SU-DHL-6 (cell line): ENCODE measurements at regions not wholly inside any gene's neighbourhood (a gene's known extent, or its start where the extent isn't known, plus 50 kb on each side); places are given as distances from the start of the nearest gene placed in this dataset.
"Not testable (repeated sequence)": the region's sequence is repeated elsewhere in the genome, so short reads cannot be mapped to it uniquely, and the experiment has no call there.

Source experiments
- H2AFZ ChIP-seq: fragments of 200-600 bp; sonication (generic); 2 replicates; pipeline ENCODE4 v1.6.1; 2014; ENCODE audit warnings: low read depth, mild to moderate bottlenecking, moderate library complexity, mixed read lengths, antibody characterized with exemption, low read length; ENCODE audit not compliant: severe bottlenecking
- H3F3A ChIP-seq: fragments of 200-600 bp; shearing (Covaris generic); 2 replicates; pipeline ENCODE4 v1.6.0; 2016; ENCODE audit warnings: antibody characterized with exemption, mild to moderate bottlenecking; ENCODE audit not compliant: insufficient read depth
- H3K27ac ChIP-seq: fragments of 200-600 bp; sonication (generic); 2 replicates; pipeline ENCODE4 v1.5.1; 2016; ENCODE audit warnings: low read depth, mild to moderate bottlenecking, low read length, moderate library complexity, mixed read lengths
- H3K27me3 ChIP-seq: fragments of 200-600 bp; sonication (generic), shearing (Covaris generic); 2 replicates; pipeline ENCODE4 v1.6.0; 2014; ENCODE audit warnings: mild to moderate bottlenecking, low read length
- H3K36me3 ChIP-seq: fragments of 200-600 bp; sonication (generic); 2 replicates; pipeline ENCODE4 v1.6.1; 2014; ENCODE audit warnings: mild to moderate bottlenecking, low read length, mixed read lengths
- H3K4me2 ChIP-seq: fragments of 300-600, 200-600 bp; shearing (Covaris generic), sonication (generic); 2 replicates; pipeline ENCODE4 v1.6.0; 2014; ENCODE audit warnings: low read length, low read depth, mild to moderate bottlenecking; ENCODE audit not compliant: poor library complexity, severe bottlenecking
- H3K4me3 ChIP-seq: fragments of 200-600 bp; sonication (generic); 2 replicates; pipeline ENCODE4 v1.5.1; 2014; ENCODE audit warnings: antibody characterized with exemption, low read length, mild to moderate bottlenecking, mixed read lengths; ENCODE audit not compliant: insufficient read depth, poor library complexity, severe bottlenecking
- H3K79me2 ChIP-seq: fragments of 200-600 bp; sonication (generic); 2 replicates; pipeline ENCODE4 v1.6.1; 2014; ENCODE audit warnings: mild to moderate bottlenecking, low read length, moderate library complexity; ENCODE audit not compliant: insufficient read depth
- H3K9ac ChIP-seq: fragments of 200-600 bp; sonication (generic); 2 replicates; pipeline ENCODE4 v1.7.0; 2014; ENCODE audit warnings: mild to moderate bottlenecking, low read length
- H3K9me2 ChIP-seq: fragments of 200-600 bp; sonication (generic); replicated peaks from 2 replicates; pipeline ENCODE4 v1.6.1; 2014; ENCODE audit warnings: low read length; ENCODE audit not compliant: insufficient read depth
- H3K9me3 ChIP-seq: fragments of 200-600 bp; sonication (generic); 2 replicates; pipeline ENCODE4 v1.6.1; 2014; ENCODE audit warnings: low read length, mixed read lengths; ENCODE audit not compliant: insufficient read depth
- H4K20me1 ChIP-seq: fragments of 200-600 bp; sonication (generic); 2 replicates; pipeline ENCODE4 v1.6.1; 2014; ENCODE audit warnings: low read depth, mild to moderate bottlenecking, antibody characterized with exemption, low read length, moderate library complexity, mixed read lengths
- EZH2phosphoT487 ChIP-seq: fragments of 200-600 bp; sonication (generic), shearing (Covaris generic); conservative IDR thresholded peaks from 2 replicates; pipeline ENCODE4 v1.6.1; 2018; ENCODE audit warnings: mild to moderate bottlenecking, antibody characterized with exemption, low read length, moderate library complexity, mixed read lengths
- TF ChIP-seq, protein P1 (sequence below): fragments of 200-600 bp; sonication (generic); IDR thresholded peaks from one replicate; pipeline ENCODE4 v1.5.1; 2017; ENCODE audit warnings: antibody characterized with exemption, mild to moderate bottlenecking, low read length, moderate library complexity; ENCODE audit not compliant: insufficient read depth, poor library complexity, severe bottlenecking

GRCh38 chr10:114872519-114873087 is 51.0 kb downstream of the FHIP2A start:
- H3K27ac ChIP-seq, result no peak overlapping the region
- H3F3A ChIP-seq, result no peaks in the 10 kb centered on the region
- no peaks in the 10 kb centered on the region for H3K36me3 ChIP-seq
- H3K79me2 ChIP-seq, result no peaks in the 10 kb centered on the region
- no peaks in the 10 kb centered on the region for H3K9me3 ChIP-seq
- H3K4me3 ChIP-seq, result no peak overlapping the region
- no peaks in the 10 kb centered on the region for H3K9me2 ChIP-seq
- no peaks in the 10 kb centered on the region for H3K27me3 ChIP-seq
- no peak overlapping the region for H2AFZ ChIP-seq
- no peaks in the 10 kb centered on the region for H4K20me1 ChIP-seq
- no peak overlapping the region for H3K9ac ChIP-seq
- no peak for TF ChIP-seq EZH2phosphoT487
- TF ChIP-seq, protein P1, sequence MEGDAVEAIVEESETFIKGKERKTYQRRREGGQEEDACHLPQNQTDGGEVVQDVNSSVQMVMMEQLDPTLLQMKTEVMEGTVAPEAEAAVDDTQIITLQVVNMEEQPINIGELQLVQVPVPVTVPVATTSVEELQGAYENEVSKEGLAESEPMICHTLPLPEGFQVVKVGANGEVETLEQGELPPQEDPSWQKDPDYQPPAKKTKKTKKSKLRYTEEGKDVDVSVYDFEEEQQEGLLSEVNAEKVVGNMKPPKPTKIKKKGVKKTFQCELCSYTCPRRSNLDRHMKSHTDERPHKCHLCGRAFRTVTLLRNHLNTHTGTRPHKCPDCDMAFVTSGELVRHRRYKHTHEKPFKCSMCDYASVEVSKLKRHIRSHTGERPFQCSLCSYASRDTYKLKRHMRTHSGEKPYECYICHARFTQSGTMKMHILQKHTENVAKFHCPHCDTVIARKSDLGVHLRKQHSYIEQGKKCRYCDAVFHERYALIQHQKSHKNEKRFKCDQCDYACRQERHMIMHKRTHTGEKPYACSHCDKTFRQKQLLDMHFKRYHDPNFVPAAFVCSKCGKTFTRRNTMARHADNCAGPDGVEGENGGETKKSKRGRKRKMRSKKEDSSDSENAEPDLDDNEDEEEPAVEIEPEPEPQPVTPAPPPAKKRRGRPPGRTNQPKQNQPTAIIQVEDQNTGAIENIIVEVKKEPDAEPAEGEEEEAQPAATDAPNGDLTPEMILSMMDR, result no peak
- no peak overlapping the region for H3K4me2 ChIP-seq

DNA sequence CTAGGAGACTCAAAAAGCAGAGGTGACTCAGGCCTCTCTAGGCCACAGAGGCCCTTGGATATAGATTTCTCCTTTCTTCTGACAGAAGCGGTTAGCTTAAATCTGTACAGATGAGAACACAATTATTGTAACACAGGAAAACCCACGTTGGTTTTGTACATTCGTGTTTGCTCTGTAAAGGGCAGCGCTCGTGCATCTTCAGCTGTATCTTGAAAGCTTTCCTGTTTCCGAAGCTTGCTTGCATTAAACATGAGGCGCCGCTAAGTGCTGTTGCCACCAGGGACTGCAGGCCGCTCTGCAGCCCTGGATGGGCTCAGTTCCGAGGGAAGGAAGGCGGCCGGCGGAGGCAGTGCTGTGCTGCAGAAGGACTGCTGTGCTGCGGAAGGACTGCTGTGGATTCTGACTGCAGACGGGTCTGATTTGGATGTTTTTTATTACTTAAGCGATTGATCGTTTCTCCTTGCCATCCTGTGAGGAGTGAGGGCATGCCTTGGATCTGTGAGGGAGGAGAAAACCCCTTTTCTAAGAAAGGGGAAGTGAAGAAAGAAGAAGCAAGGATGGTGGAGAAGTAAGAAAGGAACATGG is 53.3 kb downstream of the FHIP2A start:
- H3K27me3 ChIP-seq, result no peaks in the 10 kb centered on the region
- no peaks in the 10 kb centered on the region for H3K9me2 ChIP-seq
- H3K4me2 ChIP-seq, result no peak overlapping the region
- no peak overlapping the region for H3K4me3 ChIP-seq
- H4K20me1 ChIP-seq, result no peaks in the 10 kb centered on the region
- TF ChIP-seq, protein P1, result no peak
- no peak for TF ChIP-seq EZH2phosphoT487
- H3K36me3 ChIP-seq, result no peaks in the 10 kb centered on the region
- no peak overlapping the region for H2AFZ ChIP-seq
- no peaks in the 10 kb centered on the region for H3F3A ChIP-seq
- no peak overlapping the region for H3K9ac ChIP-seq
- H3K79me2 ChIP-seq, result no peaks in the 10 kb centered on the region
- H3K27ac ChIP-seq, result no peak overlapping the region
- no peaks in the 10 kb centered on the region for H3K9me3 ChIP-seq

DNA sequence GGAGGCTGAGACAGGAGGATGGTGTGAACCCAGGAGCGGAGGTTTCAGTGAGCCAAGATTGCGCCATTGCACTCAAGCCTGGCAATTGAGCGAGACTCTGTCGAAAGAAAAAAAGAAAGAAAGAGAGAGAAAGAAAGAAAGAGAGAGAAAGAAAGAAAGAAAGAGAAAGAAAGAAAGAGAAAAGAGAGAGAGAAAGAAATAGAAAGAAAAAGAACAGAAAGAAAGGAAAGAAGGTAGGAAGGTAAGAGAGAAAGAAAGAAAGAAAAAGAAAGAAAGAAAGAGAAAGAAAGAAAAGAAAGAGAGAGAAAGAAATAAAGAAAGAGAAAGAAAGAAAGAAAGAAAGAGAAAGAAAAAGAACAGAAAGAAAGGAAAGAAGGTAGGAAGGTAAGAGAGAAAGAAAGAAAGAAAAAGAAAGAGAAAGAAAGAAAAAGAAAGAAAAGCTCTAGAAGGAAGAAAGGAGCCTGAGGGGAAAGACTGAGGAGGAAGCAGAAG is 54.1 kb downstream of the FHIP2A start:
- not testable (repeated sequence) for H3K4me3 ChIP-seq

DNA sequence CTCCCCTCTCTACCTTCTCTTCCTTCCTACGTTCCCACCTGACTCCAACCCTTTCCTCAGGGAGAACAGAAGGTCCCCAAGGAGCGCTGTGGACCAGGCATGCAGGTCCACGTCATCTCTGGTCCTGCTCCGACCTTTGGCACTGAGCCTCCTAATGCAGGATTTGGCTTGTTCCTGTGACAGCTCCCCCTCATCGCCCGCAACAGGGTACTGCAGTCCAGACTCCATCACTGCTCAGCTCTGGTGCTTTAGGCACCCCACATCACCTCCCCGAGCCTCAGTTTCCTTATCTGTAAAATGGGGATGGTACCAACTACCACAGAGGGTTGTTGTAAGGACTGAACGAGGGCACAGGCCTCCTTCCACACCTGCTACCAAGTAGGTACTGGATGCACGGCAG is 54.6 kb downstream of the FHIP2A start:
- no peaks in the 10 kb centered on the region for H3F3A ChIP-seq
- H3K79me2 ChIP-seq, result no peaks in the 10 kb centered on the region
- no peaks in the 10 kb centered on the region for H3K27me3 ChIP-seq
- no peaks in the 10 kb centered on the region for H3K36me3 ChIP-seq
- no peak overlapping the region for H3K4me3 ChIP-seq
- H3K27ac ChIP-seq, result no peak overlapping the region
- H3K9ac ChIP-seq, result no peak overlapping the region
- no peaks in the 10 kb centered on the region for H4K20me1 ChIP-seq
- no peak overlapping the region for H2AFZ ChIP-seq
- TF ChIP-seq, protein P1, result no peak
- TF ChIP-seq EZH2phosphoT487, result no peak
- no peaks in the 10 kb centered on the region for H3K9me2 ChIP-seq
- no peak overlapping the region for H3K4me2 ChIP-seq
- H3K9me3 ChIP-seq, result no peaks in the 10 kb centered on the region

More for the DNA sequence above, 54.1 kb downstream of the FHIP2A start:
- not testable (repeated sequence) for H3K4me2 ChIP-seq, H2AFZ ChIP-seq, H3K36me3 ChIP-seq, H3K9me2 ChIP-seq, H3K9ac ChIP-seq, H4K20me1 ChIP-seq, H3K79me2 ChIP-seq, H3K27ac ChIP-seq, H3K9me3 ChIP-seq, H3K27me3 ChIP-seq, H3F3A ChIP-seq
